Suprapubic skin (tissue), 4 donors: ENCODE measurements at regions not wholly inside any gene's neighbourhood (a gene's known extent, or its start where the extent isn't known, plus 50 kb on each side); places are given as distances from the start of the nearest gene placed in this dataset.

Experiments used
- DNase-seq, 2 donors: peaks; one replicate each; pipeline ENCODE4 v3.0.0-alpha.2; 2019; ENCODE audit warnings: low spot score in 2 of 2
- H3K27ac ChIP-seq: fragments of 200-600 bp; sonication (generic); one replicate; pipeline ENCODE4 v1.5.1; 2019
- H3K27me3 ChIP-seq: fragments of 200-600 bp; sonication (generic); one replicate; pipeline ENCODE4 v1.5.1; 2019
- H3K36me3 ChIP-seq: fragments of 200-600 bp; sonication (generic); one replicate; pipeline ENCODE4 v1.5.1; 2019
- H3K4me1 ChIP-seq: fragments of 200-600 bp; sonication (generic); one replicate; pipeline ENCODE4 v1.5.1; 2019
- H3K4me3 ChIP-seq: fragments of 200-600 bp; sonication (generic); one replicate; pipeline ENCODE4 v1.5.1; 2019; ENCODE audit warnings: mild to moderate bottlenecking
- H3K9me3 ChIP-seq: fragments of 200-600 bp; sonication (generic); one replicate; pipeline ENCODE4 v1.5.1; 2019
- CTCF ChIP-seq, 2 donors: fragments of 200-600 bp in 1 of 2; fragments of 450-650 bp in 1 of 2; sonication (generic) in 1 of 2; IDR thresholded peaks; one replicate each; pipeline ENCODE4 v1.5.1; 2016 to 2019; ENCODE audit warnings: antibody characterized with exemption in 2 of 2, mild to moderate bottlenecking in 1 of 2, moderate library complexity in 1 of 2
- EP300 ChIP-seq: sonication (generic); formaldehyde crosslinking; IDR thresholded peaks from one replicate; pipeline ENCODE4 v1.6.1; 2017; ENCODE audit warnings: antibody characterized with exemption
- POLR2A ChIP-seq, 2 donors: fragments of 450-650 bp; IDR thresholded peaks; one replicate each; pipeline ENCODE4 v1.6.1; 2017; ENCODE audit warnings: antibody characterized with exemption in 2 of 2, mild to moderate bottlenecking in 2 of 2, moderate library complexity in 2 of 2
- POLR2AphosphoS5 ChIP-seq, 3 donors: sonication (generic); formaldehyde crosslinking; IDR thresholded peaks; one replicate each; pipeline ENCODE4 v1.6.1; 2017; ENCODE audit warnings: antibody characterized with exemption in 3 of 3
- WGBS: methylation state at CpG from one replicate; pipeline ENCODE4 v1.1.5; 2018; 5-methylcytosine and 5-hydroxymethylcytosine counted together

GRCh38 chr6:37554480-37554819 lies 54.8 kb upstream of the CCDC167 start:
- no peaks in the 10 kb centered on the region for H3K36me3 ChIP-seq
- peaks cover 43% of the 10 kb centered on the region for H3K27me3 ChIP-seq
- H3K4me3 ChIP-seq, result no peak overlapping the region
- no peaks in the 10 kb centered on the region for H3K4me1 ChIP-seq
- TF ChIP-seq EP300 (no peak), POLR2A (IDR thresholded peaks at IDR 0.05) (no peak), POLR2AphosphoS5 (IDR thresholded peaks at IDR 0.05) (no peak), CTCF (IDR thresholded peaks at IDR 0.05) (no peak)
- no peak overlapping the region for H3K27ac ChIP-seq
- WGBS, result 92% methylated on average over 6 of the region's 6 CpGs
- H3K9me3 ChIP-seq, result no peaks in the 10 kb centered on the region
- DNase-seq, result no peak

- WGBS, result 72% methylated on average over 4 of the region's 4 CpGs
- Histone ChIP-seq H3K4me3 (no peak overlapping the region), H3K4me1 (peaks cover 7% of the 10 kb centered on the region), H3K27me3 (peaks cover 37% of the 10 kb centered on the region), H3K9me3 (no peaks in the 10 kb centered on the region), H3K36me3 (no peaks in the 10 kb centered on the region), H3K27ac (no peak overlapping the region)
- TF ChIP-seq EP300, result no peak
- TF ChIP-seq POLR2A (IDR thresholded peaks at IDR 0.05), result no peak
- no peak for TF ChIP-seq CTCF (IDR thresholded peaks at IDR 0.05)
- TF ChIP-seq POLR2AphosphoS5 (IDR thresholded peaks at IDR 0.05), result no peak
- DNase-seq, result no peak
Measured at GRCh38 chr6:37552267-37552666, 52.6 kb upstream of the CCDC167 start.

- TF ChIP-seq POLR2A (IDR thresholded peaks at IDR 0.05) (no peak), EP300 (no peak), CTCF (IDR thresholded peaks at IDR 0.05) (no peak), POLR2AphosphoS5 (IDR thresholded peaks at IDR 0.05) (no peak)
- Histone ChIP-seq H3K27ac (no peak overlapping the region), H3K27me3 (peaks cover 36% of the 10 kb centered on the region), H3K4me3 (no peak overlapping the region), H3K9me3 (no peaks in the 10 kb centered on the region), H3K4me1 (peaks cover 7% of the 10 kb centered on the region), H3K36me3 (no peaks in the 10 kb centered on the region)
- WGBS, result 65% methylated on average over 10 of the region's 10 CpGs
- no peak for DNase-seq
Measured at GRCh38 chr6:37551867-37552266, 52.2 kb upstream of the CCDC167 start.

GRCh38 chr6:37551446-37551845 lies 51.8 kb upstream of the CCDC167 start:
- no peak for TF ChIP-seq CTCF (IDR thresholded peaks at IDR 0.05)
- TF ChIP-seq EP300, result no peak
- TF ChIP-seq POLR2A (IDR thresholded peaks at IDR 0.05), result no peak
- no peak for TF ChIP-seq POLR2AphosphoS5 (IDR thresholded peaks at IDR 0.05)
- H3K27me3 ChIP-seq, result peaks cover 36% of the 10 kb centered on the region
- H3K27ac ChIP-seq, result no peak overlapping the region
- no peaks in the 10 kb centered on the region for H3K9me3 ChIP-seq
- 90% methylated on average over 3 of the region's 3 CpGs for whole genome bisulfite sequencing
- peaks cover 7% of the 10 kb centered on the region for H3K4me1 ChIP-seq
- no peak for DNase-seq
- H3K36me3 ChIP-seq, result no peaks in the 10 kb centered on the region
- H3K4me3 ChIP-seq, result no peak overlapping the region

- WGBS, result 60% methylated on average over 3 of the region's 3 CpGs
- peaks cover 36% of the 10 kb centered on the region for H3K27me3 ChIP-seq
- no peak overlapping the region for H3K4me3 ChIP-seq
- no peaks in the 10 kb centered on the region for H3K9me3 ChIP-seq
- H3K36me3 ChIP-seq, result no peaks in the 10 kb centered on the region
- peaks cover 7% of the 10 kb centered on the region for H3K4me1 ChIP-seq
- H3K27ac ChIP-seq, result no peak overlapping the region
- DNase-seq, result no peak
- TF ChIP-seq POLR2A (IDR thresholded peaks at IDR 0.05) (no peak), CTCF (IDR thresholded peaks at IDR 0.05) (no peak), POLR2AphosphoS5 (IDR thresholded peaks at IDR 0.05) (no peak), EP300 (no peak)
Measured at GRCh38 chr6:37551002-37551401, 51.3 kb upstream of the CCDC167 start.
